CD4-positive, alpha-beta T cell treated with Interleukin-2 at 100 ng/mL for 4 hours (primary cell): ENCODE measurements at regions not wholly inside any gene's neighbourhood (a gene's known extent, or its start where the extent isn't known, plus 50 kb on each side); places are given as distances from the start of the nearest gene placed in this dataset.

ENCODE experiments used
- DNase-seq: peaks from one replicate; pipeline ENCODE4 v3.0.0-alpha.2; 2020; ENCODE audit warnings: low spot score

GRCh38 chr4:30783751-30784150, 63.6 kb downstream of the PCDH7 start:
- no peak for DNase-seq

GRCh38 chr4:30789219-30789671, 69.1 kb downstream of the PCDH7 start:
- no peak for DNase-seq

- no peak for DNase-seq
Measured at GRCh38 chr4:30790123-30790522, 70.0 kb downstream of the PCDH7 start.

GRCh38 chr4:30790998-30791397, 70.8 kb downstream of the PCDH7 start:
- DNase-seq = no peak

- DNase-seq = no peak
Measured at GRCh38 chr4:30792601-30793000, 72.4 kb downstream of the PCDH7 start.

GRCh38 chr4:30801876-30802275, 81.7 kb downstream of the PCDH7 start:
- DNase-seq = no peak

GRCh38 chr4:30802622-30803323, 82.6 kb downstream of the PCDH7 start:
- DNase-seq = no peak

- DNase-seq = no peak
Measured at GRCh38 chr4:30808276-30808675, 88.1 kb downstream of the PCDH7 start.

- no peak for DNase-seq
Measured at GRCh38 chr4:30811296-30811695, 91.1 kb downstream of the PCDH7 start.

- DNase-seq = no peak
Measured at GRCh38 chr4:30815685-30816084, 95.5 kb downstream of the PCDH7 start.

GRCh38 chr4:30817447-30817846, 97.3 kb downstream of the PCDH7 start:
- DNase-seq = no peak

GRCh38 chr4:30818541-30818940, 98.4 kb downstream of the PCDH7 start:
- DNase-seq = no peak

- DNase-seq = no peak
Measured at GRCh38 chr4:30821275-30821674, 101.1 kb downstream of the PCDH7 start.

- no peak for DNase-seq
Measured at GRCh38 chr4:30821859-30822612, 101.9 kb downstream of the PCDH7 start.

- DNase-seq = no peak
Measured at GRCh38 chr4:30822911-30823551, 102.9 kb downstream of the PCDH7 start.

GRCh38 chr4:30825008-30825770, 105.0 kb downstream of the PCDH7 start:
- DNase-seq = no peak

GRCh38 chr4:30828264-30828926, 108.2 kb downstream of the PCDH7 start:
- no peak for DNase-seq

GRCh38 chr4:30832639-30833038, 112.5 kb downstream of the PCDH7 start:
- DNase-seq = no peak

GRCh38 chr4:30833206-30833605, 113.0 kb downstream of the PCDH7 start:
- no peak for DNase-seq

- no peak for DNase-seq
Measured at GRCh38 chr4:30835044-30835443, 114.9 kb downstream of the PCDH7 start.

- no peak for DNase-seq
Measured at GRCh38 chr4:30836231-30836630, 116.1 kb downstream of the PCDH7 start.

- no peak for DNase-seq
Measured at GRCh38 chr4:30837131-30837539, 117.0 kb downstream of the PCDH7 start.
